CD14-positive monocyte (primary cell): ENCODE measurements at regions not wholly inside any gene's neighbourhood (a gene's known extent, or its start where the extent isn't known, plus 50 kb on each side); places are given as distances from the start of the nearest gene placed in this dataset.

Experiments used
- DNase-seq, 3 donors: peaks; one replicate each; pipeline ENCODE4 v3.0.0-alpha.2; 2011 to 2022
- H2AFZ ChIP-seq: 2 replicates; pipeline ENCODE4 v1.6.0; 2012; ENCODE audit warnings: mild to moderate bottlenecking, low read depth, low read length, inconsistent platforms; ENCODE audit not compliant: insufficient read depth, poor library complexity, severe bottlenecking
- H3K27ac ChIP-seq, 2 donors: 1 replicate in 1 of 2; 2 replicates in 1 of 2; pipeline ENCODE4 v1.5.1; 2012 to 2013; ENCODE audit warnings: low read length in 2 of 2, control low read depth in 1 of 2, inconsistent platforms in 1 of 2, low read depth in 1 of 2, mild to moderate bottlenecking in 1 of 2
- H3K27me3 ChIP-seq, 2 donors: one replicate each; pipeline versions ENCODE4 v1.6.0 to v1.6.1; 2011 to 2013; ENCODE audit warnings: low read length in 2 of 2; ENCODE audit not compliant: control insufficient read depth in 2 of 2, insufficient read depth in 2 of 2
- H3K36me3 ChIP-seq, 2 donors: replicated peaks in 1 of 2; 1 replicate in 1 of 2; 2 replicates in 1 of 2; pipeline versions ENCODE4 v1.5.1 to v1.6.1; 2012 to 2013; ENCODE audit warnings: low read length in 2 of 2, control low read depth in 1 of 2, inconsistent platforms in 1 of 2, mild to moderate bottlenecking in 1 of 2; ENCODE audit not compliant: insufficient read depth in 2 of 2, control insufficient read depth in 1 of 2
- H3K4me1 ChIP-seq, 2 donors: 1 replicate in 1 of 2; 2 replicates in 1 of 2; pipeline versions ENCODE4 v1.5.1 to v1.6.1; 2012 to 2013; ENCODE audit warnings: low read length in 2 of 2, control low read depth in 1 of 2, inconsistent platforms in 1 of 2, mild to moderate bottlenecking in 1 of 2, moderate library complexity in 1 of 2; ENCODE audit not compliant: insufficient read depth in 2 of 2, control insufficient read depth in 1 of 2
- H3K4me2 ChIP-seq: replicated peaks from 2 replicates; pipeline ENCODE3; 2012; ENCODE audit warnings: low read length, moderate library complexity, mild to moderate bottlenecking; ENCODE audit not compliant: poor library complexity, severe bottlenecking; ENCODE audit errors: extremely low read depth
- H3K4me3 ChIP-seq, 3 experiments: fragments of 200-600 bp in 1 of 3; sonication (generic) in 1 of 3; replicated peaks in 1 of 3; 1 replicate in 2 of 3; 2 replicates in 1 of 3; pipeline ENCODE4 v1.5.1; 2011 to 2013; ENCODE audit warnings: low read length in 3 of 3, mild to moderate bottlenecking in 3 of 3, control low read depth in 2 of 3, low read depth in 2 of 3, inconsistent platforms in 1 of 3, moderate library complexity in 1 of 3
- H3K79me2 ChIP-seq: 2 replicates; pipeline ENCODE4 v1.6.0; 2012; ENCODE audit warnings: mild to moderate bottlenecking, control low read depth, inconsistent platforms, low read length, moderate library complexity; ENCODE audit not compliant: insufficient read depth
- H3K9ac ChIP-seq: 2 replicates; pipeline ENCODE4 v1.6.0; 2017; ENCODE audit warnings: low read length, mild to moderate bottlenecking; ENCODE audit not compliant: insufficient read depth, poor library complexity, severe bottlenecking
- H3K9me3 ChIP-seq, 2 donors: replicated peaks in 1 of 2; 1 replicate in 1 of 2; 2 replicates in 1 of 2; pipeline versions ENCODE4 v1.5.1 to v1.6.1; 2012 to 2013; ENCODE audit warnings: low read length in 2 of 2, control low read depth in 1 of 2; ENCODE audit not compliant: control insufficient read depth in 1 of 2, insufficient read depth in 1 of 2
- H4K20me1 ChIP-seq: 2 replicates; pipeline ENCODE4 v1.6.0; 2012; ENCODE audit warnings: mild to moderate bottlenecking, low read length, control low read depth, moderate library complexity; ENCODE audit not compliant: insufficient read depth
- H3K27ac Mint-ChIP-seq, 7 donors: one replicate each; pipeline ENCODE4 v1.8.0; 2020; ENCODE audit warnings: mild to moderate bottlenecking in 7 of 7, mixed read lengths in 7 of 7, moderate library complexity in 6 of 7, inconsistent platforms in 2 of 7
- H3K27me3 Mint-ChIP-seq, 3 donors: one replicate each; pipeline ENCODE4 v1.8.0; 2021 to 2022; ENCODE audit warnings: low read depth in 3 of 3, mild to moderate bottlenecking in 3 of 3, mixed read lengths in 3 of 3, moderate library complexity in 3 of 3, inconsistent platforms in 1 of 3
- H3K36me3 Mint-ChIP-seq, 2 donors: one replicate each; pipeline ENCODE4 v1.8.0; 2020; ENCODE audit warnings: mixed read lengths in 2 of 2, inconsistent platforms in 1 of 2, mild to moderate bottlenecking in 1 of 2
- H3K4me1 Mint-ChIP-seq: one replicate; pipeline ENCODE4 v1.8.0; 2020; ENCODE audit warnings: mild to moderate bottlenecking, mixed read lengths
- H3K4me3 Mint-ChIP-seq, 2 donors: one replicate each; pipeline ENCODE4 v1.8.0; 2020; ENCODE audit warnings: mild to moderate bottlenecking in 2 of 2, mixed read lengths in 2 of 2, moderate library complexity in 1 of 2
- H3K9me3 Mint-ChIP-seq, 7 donors: one replicate each; pipeline ENCODE4 v1.8.0; 2020 to 2022; ENCODE audit warnings: mixed read lengths in 7 of 7, mild to moderate bottlenecking in 6 of 7, moderate library complexity in 6 of 7, inconsistent platforms in 2 of 7
- WGBS: methylation state at CpG from one replicate; pipeline ENCODE4 v1.1.5; 2013; ENCODE audit warnings: missing lambda C conversion rate; ENCODE audit not compliant: insufficient coverage; 5-methylcytosine and 5-hydroxymethylcytosine counted together
- intact Hi-C, 2 donors: fragments of 100-400 bp; cut with micrococcal nuclease; formaldehyde crosslinking; loops; one replicate each; pipeline versions ENCODE4 v1.15.0 to v1.15.1; 2023
- TF ChIP-seq, protein P1 (sequence below): fragments of 200-600 bp; IDR thresholded peaks from one replicate; pipeline ENCODE4 v1.8.0; 2022; ENCODE audit warnings: antibody characterized with exemption, mild to moderate bottlenecking

- intact Hi-C loops, result no loop called here
- no peak overlapping the region for H3K4me3 Mint-ChIP-seq
- no peaks in the 10 kb centered on the region for H3K36me3 ChIP-seq
Measured at GRCh38 chr16:48818257-48818656, 208.3 kb upstream of the N4BP1 start.

DNA sequence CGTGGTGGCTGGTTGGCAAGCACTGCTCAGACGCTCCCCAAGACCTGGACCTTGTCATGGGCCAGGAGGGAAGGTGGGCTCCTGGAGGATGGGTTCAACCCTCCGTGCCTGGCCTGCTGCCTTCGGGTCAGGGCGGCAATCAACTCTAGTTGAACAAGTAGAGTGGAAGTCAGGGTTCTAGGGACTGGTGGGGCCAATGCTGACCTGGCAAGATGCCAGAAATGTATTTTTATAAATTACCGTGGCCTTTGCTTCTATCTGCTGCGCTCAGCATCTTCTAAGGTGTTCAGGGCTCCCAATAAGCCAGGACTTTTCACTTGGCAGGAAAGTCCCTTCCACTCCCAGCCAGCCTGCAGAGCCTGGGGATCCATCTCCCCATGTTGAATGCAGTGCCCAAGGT lies 207.1 kb upstream of the N4BP1 start:
- no peak overlapping the region for H3K27ac Mint-ChIP-seq
- 90% methylated on average over 6 of the region's 7 CpGs for WGBS
- DNase-seq, result no peak

More at GRCh38 chr16:48818257-48818656, 208.3 kb upstream of the N4BP1 start:
- DNase-seq, result no peak
- Histone ChIP-seq H3K9ac (no peak overlapping the region), H3K4me1 (no peaks in the 10 kb centered on the region), H3K27ac (no peak overlapping the region), H3K27me3 (no peaks in the 10 kb centered on the region), H3K4me2 (no peak overlapping the region), H4K20me1 (no peaks in the 10 kb centered on the region), H3K79me2 (no peaks in the 10 kb centered on the region), H3K4me3 (no peak overlapping the region), H3K9me3 (no peaks in the 10 kb centered on the region), H2AFZ (no peak overlapping the region)
- Mint-ChIP-seq H3K27ac (no peak overlapping the region), H3K9me3 (peaks cover 0 to 4% (median 0%) of the 10 kb centered on the region in 7 donors), H3K4me1 (no peaks in the 10 kb centered on the region), H3K27me3 (peaks cover 0 to 8% (median 3%) of the 10 kb centered on the region in 3 donors), H3K36me3 (no peaks in the 10 kb centered on the region)
- TF ChIP-seq, protein P1, sequence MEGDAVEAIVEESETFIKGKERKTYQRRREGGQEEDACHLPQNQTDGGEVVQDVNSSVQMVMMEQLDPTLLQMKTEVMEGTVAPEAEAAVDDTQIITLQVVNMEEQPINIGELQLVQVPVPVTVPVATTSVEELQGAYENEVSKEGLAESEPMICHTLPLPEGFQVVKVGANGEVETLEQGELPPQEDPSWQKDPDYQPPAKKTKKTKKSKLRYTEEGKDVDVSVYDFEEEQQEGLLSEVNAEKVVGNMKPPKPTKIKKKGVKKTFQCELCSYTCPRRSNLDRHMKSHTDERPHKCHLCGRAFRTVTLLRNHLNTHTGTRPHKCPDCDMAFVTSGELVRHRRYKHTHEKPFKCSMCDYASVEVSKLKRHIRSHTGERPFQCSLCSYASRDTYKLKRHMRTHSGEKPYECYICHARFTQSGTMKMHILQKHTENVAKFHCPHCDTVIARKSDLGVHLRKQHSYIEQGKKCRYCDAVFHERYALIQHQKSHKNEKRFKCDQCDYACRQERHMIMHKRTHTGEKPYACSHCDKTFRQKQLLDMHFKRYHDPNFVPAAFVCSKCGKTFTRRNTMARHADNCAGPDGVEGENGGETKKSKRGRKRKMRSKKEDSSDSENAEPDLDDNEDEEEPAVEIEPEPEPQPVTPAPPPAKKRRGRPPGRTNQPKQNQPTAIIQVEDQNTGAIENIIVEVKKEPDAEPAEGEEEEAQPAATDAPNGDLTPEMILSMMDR, result no peak
- WGBS, result 81% methylated on average over 3 of the region's 6 CpGs

More for the DNA sequence above, 207.1 kb upstream of the N4BP1 start:
- H3K27me3 ChIP-seq, result peaks cover 6 to 9% of the 10 kb centered on the region in 2 donors
- Mint-ChIP-seq H3K27me3 (peaks cover 8 to 20% (median 12%) of the 10 kb centered on the region in 3 donors), H3K4me3 (no peak overlapping the region), H3K4me1 (no peaks in the 10 kb centered on the region), H3K36me3 (no peaks in the 10 kb centered on the region), H3K9me3 (peaks cover 0 to 3% (median 3%) of the 10 kb centered on the region in 7 donors)
- no peaks in the 10 kb centered on the region for H3K36me3 ChIP-seq
- TF ChIP-seq, protein P1, result no peak
- H3K4me1 ChIP-seq, result no peaks in the 10 kb centered on the region
- H3K4me2 ChIP-seq, result no peak overlapping the region
- H4K20me1 ChIP-seq, result no peaks in the 10 kb centered on the region
- no peak overlapping the region for H3K4me3 ChIP-seq
- no peaks in the 10 kb centered on the region for H3K9me3 ChIP-seq
- no peak overlapping the region for H3K27ac ChIP-seq
- H3K79me2 ChIP-seq, result no peaks in the 10 kb centered on the region
- no peak overlapping the region for H2AFZ ChIP-seq
- intact Hi-C loops, result no loop called here
- no peak overlapping the region for H3K9ac ChIP-seq
